Stimulated activated CD8-positive, alpha-beta memory T cell treated with anti-CD3 and anti-CD28 coated beads, Interleukin-4, amount 100 ng/mL, for 24 hours (primary cell): ENCODE measurements at regions not wholly inside any gene's neighbourhood (a gene's known extent, or its start where the extent isn't known, plus 50 kb on each side); places are given as distances from the start of the nearest gene placed in this dataset.

Source experiments
- DNase-seq: peaks from one replicate; pipeline ENCODE4 v3.0.0-alpha.2; 2020; ENCODE audit warnings: low read depth

GRCh38 chrX:69083801-69084200 lies 81.5 kb downstream of the PJA1 start:
- DNase-seq, result no peak

- no peak for DNase-seq
Measured at GRCh38 chrX:69083361-69083760, 81.9 kb downstream of the PJA1 start.

- no peak for DNase-seq
Measured at GRCh38 chrX:69082753-69083150, 82.5 kb downstream of the PJA1 start.

GRCh38 chrX:69082055-69082752 lies 83.0 kb downstream of the PJA1 start:
- no peak for DNase-seq

- no peak for DNase-seq
Measured at GRCh38 chrX:69080855-69081465, 84.3 kb downstream of the PJA1 start.

- DNase-seq, result no peak
Measured at GRCh38 chrX:69079268-69079667, 86.0 kb downstream of the PJA1 start.

- no peak for DNase-seq
Measured at GRCh38 chrX:69077895-69078455, 87.3 kb downstream of the PJA1 start.

GRCh38 chrX:69076088-69076487 lies 89.2 kb downstream of the PJA1 start:
- DNase-seq, result no peak

- no peak for DNase-seq
Measured at GRCh38 chrX:69074726-69075125, 90.5 kb downstream of the PJA1 start.

- no peak for DNase-seq
Measured at GRCh38 chrX:69073721-69074120, 91.5 kb downstream of the PJA1 start.

GRCh38 chrX:69073241-69073640 lies 92.0 kb downstream of the PJA1 start:
- no peak for DNase-seq

GRCh38 chrX:69072486-69073006 lies 92.7 kb downstream of the PJA1 start:
- DNase-seq, result no peak

GRCh38 chrX:69070949-69071650 lies 94.2 kb downstream of the PJA1 start:
- no peak for DNase-seq

GRCh38 chrX:69069876-69070275 lies 95.4 kb downstream of the PJA1 start:
- no peak for DNase-seq

- DNase-seq, result no peak
Measured at GRCh38 chrX:69069086-69069445, 96.2 kb downstream of the PJA1 start.

- no peak for DNase-seq
Measured at GRCh38 chrX:69068301-69069085, 96.8 kb downstream of the PJA1 start.

- no peak for DNase-seq
Measured at GRCh38 chrX:69067841-69068240, 97.4 kb downstream of the PJA1 start.

GRCh38 chrX:69066966-69067525 lies 98.2 kb downstream of the PJA1 start:
- DNase-seq, result no peak

GRCh38 chrX:69066021-69066757 lies 99.1 kb downstream of the PJA1 start:
- no peak for DNase-seq

- no peak for DNase-seq
Measured at GRCh38 chrX:69065451-69065850, 99.8 kb downstream of the PJA1 start.

- DNase-seq, result no peak
Measured at GRCh38 chrX:69063486-69063885, 101.8 kb downstream of the PJA1 start.
